Ishikawa (cell line): ENCODE measurements at regions not wholly inside any gene's neighbourhood (a gene's known extent, or its start where the extent isn't known, plus 50 kb on each side); places are given as distances from the start of the nearest gene placed in this dataset.

Experiments
- CEBPB ChIP-seq: IDR thresholded peaks from 2 replicates; pipeline ENCODE4 v1.6.1; 2012
- CREB1 ChIP-seq: IDR thresholded peaks from 2 replicates; pipeline ENCODE4 v1.6.1; 2012; ENCODE audit warnings: low read depth
- EGR1 ChIP-seq: IDR thresholded peaks from 2 replicates; pipeline ENCODE4 v1.6.1; 2012
- EP300 ChIP-seq: IDR thresholded peaks from 2 replicates; pipeline ENCODE4 v1.6.1; 2012; ENCODE audit warnings: borderline replicate concordance
- FOXM1 ChIP-seq: IDR thresholded peaks from 2 replicates; pipeline ENCODE4 v1.6.1; 2012; ENCODE audit warnings: low read depth, borderline replicate concordance
- MAX ChIP-seq: IDR thresholded peaks from 2 replicates; pipeline ENCODE4 v1.6.1; 2012
- NFIC ChIP-seq: IDR thresholded peaks from 2 replicates; pipeline ENCODE4 v1.6.1; 2012
- RAD21 ChIP-seq: IDR thresholded peaks from 2 replicates; pipeline ENCODE4 v1.6.1; 2012; ENCODE audit warnings: low read depth
- REST ChIP-seq: IDR thresholded peaks from 2 replicates; pipeline ENCODE4 v1.6.1; 2012; ENCODE audit warnings: low read depth, mild to moderate bottlenecking
- TAF1 ChIP-seq: IDR thresholded peaks from 2 replicates; pipeline ENCODE4 v1.6.1; 2012; ENCODE audit warnings: low read depth, mild to moderate bottlenecking
- TCF12 ChIP-seq: IDR thresholded peaks from 2 replicates; pipeline ENCODE4 v1.6.1; 2012; ENCODE audit warnings: low read depth
- TEAD4 ChIP-seq: IDR thresholded peaks from 2 replicates; pipeline ENCODE4 v1.6.1; 2012
- USF1 ChIP-seq: IDR thresholded peaks from 2 replicates; pipeline ENCODE4 v1.6.1; 2012
- YY1 ChIP-seq: IDR thresholded peaks from 2 replicates; pipeline ENCODE4 v1.6.1; 2012; ENCODE audit warnings: low read depth
- ZBTB7A ChIP-seq: IDR thresholded peaks from 2 replicates; pipeline ENCODE4 v1.6.1; 2012; ENCODE audit warnings: low read depth

GRCh38 chr5:124580512-124580911 is 165.9 kb downstream of the ZNF608 start:
- TF ChIP-seq TCF12 (no peak), USF1 (no peak), CREB1 (no peak), NFIC (no peak), TEAD4 (no peak), REST (no peak), FOXM1 (no peak), MAX (no peak), ZBTB7A (no peak), EP300 (no peak), RAD21 (no peak), EGR1 (no peak), TAF1 (no peak), YY1 (no peak), CEBPB (no peak)

- TF ChIP-seq FOXM1 (no peak), CREB1 (no peak), EGR1 (no peak), EP300 (no peak), TAF1 (no peak), TEAD4 (no peak), YY1 (no peak), RAD21 (no peak), NFIC (no peak), REST (no peak)
Measured at GRCh38 chr5:124576848-124577409, 169.5 kb downstream of the ZNF608 start.

- TF ChIP-seq TCF12 (no peak), CEBPB (no peak), MAX (no peak), ZBTB7A (no peak), REST (no peak), USF1 (no peak), CREB1 (no peak), TAF1 (no peak), TEAD4 (no peak), FOXM1 (no peak), EP300 (no peak), EGR1 (no peak), YY1 (no peak), RAD21 (no peak), NFIC (no peak)
Measured at GRCh38 chr5:124575725-124576124, 170.7 kb downstream of the ZNF608 start.

- TF ChIP-seq TEAD4, result no peak
- no peak for TF ChIP-seq TAF1
- no peak for TF ChIP-seq RAD21
- no peak for TF ChIP-seq MAX
Measured at GRCh38 chr5:124574521-124575436, 171.7 kb downstream of the ZNF608 start.
